Osteocyte (in vitro differentiated cells): ENCODE measurements at regions not wholly inside any gene's neighbourhood (a gene's known extent, or its start where the extent isn't known, plus 50 kb on each side); places are given as distances from the start of the nearest gene placed in this dataset.

Experiments used
- DNase-seq: peaks from one replicate; pipeline ENCODE4 v3.0.0; 2021; ENCODE audit warnings: mixed read lengths; ENCODE audit not compliant: unreplicated experiment; ENCODE audit errors: extremely low spot score
- H3K27ac Mint-ChIP-seq: one replicate; pipeline ENCODE4 v1.8.0; 2021; ENCODE audit warnings: mild to moderate bottlenecking, mixed read lengths; ENCODE audit not compliant: unreplicated experiment
- H3K27me3 Mint-ChIP-seq: one replicate; pipeline ENCODE4 v1.8.0; 2021; ENCODE audit warnings: mixed read lengths; ENCODE audit not compliant: unreplicated experiment
- H3K36me3 Mint-ChIP-seq: one replicate; pipeline ENCODE4 v1.8.0; 2021; ENCODE audit warnings: mixed read lengths; ENCODE audit not compliant: unreplicated experiment
- H3K4me1 Mint-ChIP-seq: one replicate; pipeline ENCODE4 v1.8.0; 2021; ENCODE audit warnings: mixed read lengths; ENCODE audit not compliant: unreplicated experiment
- H3K4me3 Mint-ChIP-seq: one replicate; pipeline ENCODE4 v1.8.0; 2021; ENCODE audit warnings: mild to moderate bottlenecking, moderate library complexity, mixed read lengths; ENCODE audit not compliant: unreplicated experiment
- H3K9me3 Mint-ChIP-seq: one replicate; pipeline ENCODE4 v1.8.0; 2021; ENCODE audit warnings: mixed read lengths; ENCODE audit not compliant: unreplicated experiment
- CTCF ChIP-seq: fragments of 200-600 bp; sonication (generic); IDR thresholded peaks from 2 replicates; pipeline ENCODE4 v1.5.0; 2021; ENCODE audit warnings: antibody characterized with exemption, mild to moderate bottlenecking, moderate library complexity

DNA sequence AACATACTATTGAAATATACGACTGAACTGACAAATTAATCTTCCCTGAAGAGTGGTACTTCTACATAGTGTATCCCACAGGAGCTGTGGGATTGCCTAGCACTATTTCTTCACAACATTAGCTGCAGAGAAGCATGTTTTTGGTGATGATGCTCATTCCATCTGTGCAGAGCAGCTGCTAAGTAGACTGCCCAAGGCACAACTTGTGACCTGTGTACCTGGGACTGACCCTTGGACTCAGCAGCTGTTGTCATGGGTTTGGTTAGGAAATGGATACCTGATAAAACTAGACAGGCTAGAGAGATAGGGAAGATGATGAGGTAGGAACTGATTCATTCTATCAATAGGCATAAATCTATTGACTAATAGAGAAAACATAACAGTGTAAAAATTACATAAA is 1204.0 kb downstream of the DSC3 start:
- Mint-ChIP-seq H3K4me1 (no peaks in the 10 kb centered on the region), H3K36me3 (no peaks in the 10 kb centered on the region), H3K27me3 (peaks cover 19% of the 10 kb centered on the region), H3K4me3 (no peak overlapping the region), H3K27ac (no peak overlapping the region), H3K9me3 (no peaks in the 10 kb centered on the region)
- no peak for TF ChIP-seq CTCF
- DNase-seq, result no peak

DNA sequence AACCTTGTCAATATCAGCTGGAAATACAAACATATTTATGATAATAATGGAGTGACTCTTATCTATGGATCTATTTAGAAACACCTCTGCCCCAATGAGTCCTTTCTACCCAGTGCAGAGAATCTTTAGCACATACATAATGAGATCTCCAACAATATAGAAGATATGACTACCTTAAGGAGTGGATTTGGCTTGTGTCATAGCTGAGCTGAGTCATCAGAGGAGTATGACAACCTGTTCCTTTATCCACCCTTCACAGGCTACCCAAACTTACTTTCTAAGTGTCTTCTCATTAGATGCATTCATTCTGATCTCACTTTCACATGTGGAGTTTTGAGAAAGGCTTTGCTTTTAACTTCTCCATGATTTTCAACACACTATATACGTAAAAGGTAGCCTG is 1218.9 kb downstream of the DSC3 start:
- Mint-ChIP-seq H3K36me3 (no peaks in the 10 kb centered on the region), H3K4me3 (no peak overlapping the region), H3K4me1 (no peaks in the 10 kb centered on the region), H3K9me3 (no peaks in the 10 kb centered on the region), H3K27ac (no peak overlapping the region), H3K27me3 (peaks cover 22% of the 10 kb centered on the region)
- TF ChIP-seq CTCF, result no peak
- DNase-seq, result no peak

DNA sequence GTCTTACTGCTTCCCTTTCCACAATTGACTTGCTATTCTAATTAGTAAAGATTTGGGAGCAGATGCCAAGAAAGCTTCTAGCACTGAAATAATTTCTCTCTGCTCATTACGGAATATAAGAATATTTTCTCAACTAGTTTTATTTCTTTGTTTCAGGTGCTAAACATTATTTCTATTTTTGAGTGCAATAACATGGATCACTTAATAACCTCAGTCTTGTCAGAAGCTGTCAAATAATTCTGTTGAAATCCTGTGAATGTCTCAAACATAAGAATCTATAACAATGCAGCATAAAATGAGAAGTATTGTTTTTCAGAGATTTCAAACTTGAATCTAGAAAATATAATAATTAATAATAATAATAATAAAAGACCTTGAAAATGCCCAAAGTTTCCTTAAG is 1221.0 kb downstream of the DSC3 start:
- Mint-ChIP-seq H3K9me3 (no peaks in the 10 kb centered on the region), H3K27ac (no peak overlapping the region), H3K27me3 (peaks cover 11% of the 10 kb centered on the region), H3K4me1 (no peaks in the 10 kb centered on the region), H3K36me3 (no peaks in the 10 kb centered on the region), H3K4me3 (no peak overlapping the region)
- TF ChIP-seq CTCF, result no peak
- DNase-seq, result no peak

DNA sequence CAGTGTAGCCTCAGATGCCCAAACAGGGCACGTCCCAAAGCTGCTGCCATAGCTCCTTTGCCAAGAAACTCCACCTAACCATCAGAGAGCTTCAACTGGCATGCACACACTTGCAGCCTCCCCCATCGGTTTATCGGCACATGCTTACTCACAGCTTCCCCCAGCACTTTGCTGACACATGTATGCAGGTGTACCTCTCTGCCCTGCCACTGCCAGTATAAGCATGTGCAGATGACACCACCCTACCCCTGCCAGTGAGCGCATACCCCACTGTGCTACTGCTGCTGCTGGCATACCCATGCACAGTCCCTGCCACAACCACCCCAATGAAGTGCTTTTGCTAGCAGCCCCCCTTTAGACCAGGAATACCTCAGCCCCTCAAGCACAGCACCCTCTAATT is 1231.0 kb downstream of the DSC3 start:
- Mint-ChIP-seq H3K4me3 (no peak overlapping the region), H3K4me1 (no peaks in the 10 kb centered on the region)

GRCh38 chr18:29780816-29781215 is 1261.7 kb downstream of the DSC3 start:
- no peak for DNase-seq
- TF ChIP-seq CTCF, result no peak
- H3K27ac Mint-ChIP-seq, result no peak overlapping the region

More for the DNA sequence above, 1231.0 kb downstream of the DSC3 start:
- H3K27me3 Mint-ChIP-seq, result peaks cover 14% of the 10 kb centered on the region
- no peak for TF ChIP-seq CTCF
- H3K36me3 Mint-ChIP-seq, result no peaks in the 10 kb centered on the region
- peaks cover 7% of the 10 kb centered on the region for H3K9me3 Mint-ChIP-seq
- DNase-seq, result no peak
- H3K27ac Mint-ChIP-seq, result no peak overlapping the region

More at GRCh38 chr18:29780816-29781215, 1261.7 kb downstream of the DSC3 start:
- peaks cover 6% of the 10 kb centered on the region for H3K9me3 Mint-ChIP-seq
- peaks cover 21% of the 10 kb centered on the region for H3K27me3 Mint-ChIP-seq
- H3K36me3 Mint-ChIP-seq, result no peaks in the 10 kb centered on the region
- no peak overlapping the region for H3K4me3 Mint-ChIP-seq
- no peaks in the 10 kb centered on the region for H3K4me1 Mint-ChIP-seq
